Astrocyte (in vitro differentiated cells and primary cell): ENCODE measurements at regions not wholly inside any gene's neighbourhood (a gene's known extent, or its start where the extent isn't known, plus 50 kb on each side); places are given as distances from the start of the nearest gene placed in this dataset.

ENCODE experiments used
- DNase-seq: peaks from one replicate; pipeline ENCODE4 v3.0.0-alpha.2; 2010; ENCODE audit warnings: low read depth
- FAIRE-seq: peaks from 2 replicates; lab custom pipeline; 2011; peaks lifted over from hg19 to GRCh38; lab: Jason Lieb, UNC
- H2AFZ ChIP-seq: 2 replicates; pipeline ENCODE4 v1.6.0; 2012; ENCODE audit warnings: low read depth, low read length, inconsistent platforms
- H3K27ac ChIP-seq: 2 replicates; pipeline ENCODE4 v1.5.1; 2011; ENCODE audit warnings: low read depth, low read length, inconsistent platforms
- H3K27me3 ChIP-seq: 2 replicates; pipeline ENCODE4 v1.6.0; 2011; ENCODE audit warnings: low read length, inconsistent platforms; ENCODE audit not compliant: insufficient read depth
- H3K36me3 ChIP-seq: 2 replicates; pipeline ENCODE4 v1.5.1; 2011; ENCODE audit warnings: low read length, inconsistent platforms; ENCODE audit not compliant: insufficient read depth
- H3K4me1 ChIP-seq: 2 replicates; pipeline ENCODE4 v1.5.1; 2011; ENCODE audit warnings: low read length, inconsistent platforms; ENCODE audit not compliant: insufficient read depth
- H3K4me2 ChIP-seq: 2 replicates; pipeline ENCODE4 v1.6.0; 2012; ENCODE audit warnings: low read length, inconsistent platforms
- H3K4me3 ChIP-seq: 2 replicates; pipeline ENCODE4 v1.5.1; 2011; ENCODE audit warnings: low read depth, mild to moderate bottlenecking, low read length, inconsistent platforms; ENCODE audit not compliant: insufficient read depth
- H3K79me2 ChIP-seq: 2 replicates; pipeline ENCODE4 v1.6.0; 2012; ENCODE audit warnings: mild to moderate bottlenecking, low read length, inconsistent platforms; ENCODE audit not compliant: insufficient read depth
- H3K9ac ChIP-seq: 2 replicates; pipeline ENCODE4 v1.6.0; 2012; ENCODE audit warnings: mild to moderate bottlenecking, low read length, inconsistent platforms
- H3K9me3 ChIP-seq: 2 replicates; pipeline ENCODE4 v1.5.1; 2012; ENCODE audit warnings: low read depth, mild to moderate bottlenecking, low read length, inconsistent platforms; ENCODE audit not compliant: insufficient read depth
- H4K20me1 ChIP-seq: 2 replicates; pipeline ENCODE4 v1.6.0; 2012; ENCODE audit warnings: low read length, inconsistent platforms; ENCODE audit not compliant: insufficient read depth
- H3K27ac Mint-ChIP-seq: one replicate; pipeline ENCODE4 v1.8.0; 2021; ENCODE audit warnings: mild to moderate bottlenecking, mixed read lengths; ENCODE audit not compliant: unreplicated experiment
- H3K27me3 Mint-ChIP-seq: one replicate; pipeline ENCODE4 v1.8.0; 2021; ENCODE audit warnings: low read depth, mixed read lengths; ENCODE audit not compliant: unreplicated experiment
- H3K36me3 Mint-ChIP-seq: one replicate; pipeline ENCODE4 v1.8.0; 2021; ENCODE audit warnings: low read depth, mixed read lengths; ENCODE audit not compliant: unreplicated experiment
- H3K4me1 Mint-ChIP-seq: one replicate; pipeline ENCODE4 v1.8.0; 2021; ENCODE audit warnings: low read depth, mixed read lengths; ENCODE audit not compliant: unreplicated experiment
- H3K4me3 Mint-ChIP-seq: one replicate; pipeline ENCODE4 v1.8.0; 2021; ENCODE audit warnings: mild to moderate bottlenecking, moderate library complexity, mixed read lengths; ENCODE audit not compliant: unreplicated experiment
- H3K9me3 Mint-ChIP-seq: one replicate; pipeline ENCODE4 v1.8.0; 2021; ENCODE audit warnings: mild to moderate bottlenecking, mixed read lengths; ENCODE audit not compliant: unreplicated experiment
- EZH2 ChIP-seq: IDR thresholded peaks from 2 replicates; pipeline ENCODE4 v1.6.1; 2012; ENCODE audit warnings: mild to moderate bottlenecking, low read length, inconsistent platforms; ENCODE audit not compliant: insufficient read depth
- TF ChIP-seq, protein P1 (sequence below): IDR thresholded peaks from 2 replicates; pipeline ENCODE4 v1.5.1; 2011; ENCODE audit warnings: low read depth, mild to moderate bottlenecking, inconsistent platforms, low read length, moderate library complexity; ENCODE audit not compliant: insufficient read depth

DNA sequence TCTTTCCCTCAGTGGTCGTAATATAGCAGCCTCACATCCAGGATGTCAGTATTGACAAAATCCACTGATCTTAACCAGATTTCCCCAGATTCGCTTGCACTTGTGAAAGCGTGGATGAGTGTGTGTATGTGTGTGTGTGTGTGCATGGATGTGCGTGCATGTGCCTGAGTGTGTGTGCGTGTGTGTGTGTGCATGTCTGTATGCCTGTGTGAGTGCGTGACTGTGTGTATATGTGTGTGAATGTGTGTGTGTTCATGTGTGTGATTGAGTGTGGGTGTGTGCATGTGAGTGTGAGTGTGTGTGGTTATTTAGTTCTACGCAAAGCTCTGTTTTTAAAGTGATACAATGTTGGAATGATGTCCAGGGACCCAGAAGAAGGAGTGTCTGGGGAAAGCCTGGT lies 723.2 kb downstream of the BRD1 start:
- Mint-ChIP-seq H3K9me3 (no peaks in the 10 kb centered on the region), H3K4me1 (peaks cover 5% of the 10 kb centered on the region), H3K4me3 (no peak overlapping the region), H3K27me3 (peaks cover 49% of the 10 kb centered on the region), H3K27ac (no peak overlapping the region), H3K36me3 (no peaks in the 10 kb centered on the region)
- no peaks in the 10 kb centered on the region for H3K79me2 ChIP-seq
- no peaks in the 10 kb centered on the region for H3K27me3 ChIP-seq
- peaks cover 3% of the 10 kb centered on the region for H3K9me3 ChIP-seq
- no peak for FAIRE-seq
- no peak for DNase-seq
- H3K27ac ChIP-seq, result no peak overlapping the region
- no peak overlapping the region for H3K4me2 ChIP-seq
- no peaks in the 10 kb centered on the region for H3K36me3 ChIP-seq
- no peaks in the 10 kb centered on the region for H4K20me1 ChIP-seq
- no peak for TF ChIP-seq EZH2
- no peak overlapping the region for H3K4me3 ChIP-seq
- H2AFZ ChIP-seq, result no peak overlapping the region
- H3K4me1 ChIP-seq, result no peaks in the 10 kb centered on the region
- no peak overlapping the region for H3K9ac ChIP-seq

DNA sequence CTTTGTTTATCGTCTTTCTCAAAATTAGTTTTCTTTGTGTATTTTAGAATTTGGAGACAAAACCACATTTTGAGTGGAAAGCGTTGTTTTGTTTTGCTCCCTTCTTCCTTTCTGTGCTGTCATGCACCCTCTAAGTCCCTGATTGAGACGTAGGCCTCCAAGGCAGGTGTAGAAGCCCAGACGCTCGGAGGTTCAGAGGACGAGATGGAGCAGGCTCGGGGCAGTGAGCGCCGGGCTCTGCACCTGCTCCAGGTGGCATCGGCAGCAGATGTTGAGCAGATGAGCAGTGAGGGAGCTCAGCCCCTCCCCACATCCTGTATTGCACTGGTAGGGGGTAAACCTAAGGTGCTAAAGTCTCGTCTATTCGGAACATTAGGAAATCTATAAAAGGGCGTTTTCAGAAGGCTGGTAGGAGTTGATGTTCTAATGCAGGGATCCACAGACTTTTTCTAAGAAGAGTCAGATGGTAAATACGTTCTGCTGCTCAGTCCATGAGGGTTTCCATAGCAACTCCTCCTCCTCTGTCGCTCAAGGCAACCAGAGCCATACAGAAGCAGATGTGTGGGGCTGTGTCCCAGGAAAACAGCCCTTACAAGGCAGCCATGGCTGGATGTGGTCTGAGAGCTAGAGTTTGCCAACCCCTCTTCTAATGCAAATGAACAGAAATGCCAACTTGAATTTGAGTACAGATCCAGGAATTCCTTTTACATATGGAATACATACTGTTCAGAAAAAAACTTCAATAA lies 724.2 kb downstream of the BRD1 start:
- no peaks in the 10 kb centered on the region for H3K9me3 ChIP-seq
- H3K4me2 ChIP-seq, result no peak overlapping the region
- H3K36me3 Mint-ChIP-seq, result no peaks in the 10 kb centered on the region
- H4K20me1 ChIP-seq, result no peaks in the 10 kb centered on the region
- H3K27ac ChIP-seq, result no peak overlapping the region
- DNase-seq, result no peak
- no peak overlapping the region for H3K9ac ChIP-seq
- H3K27ac Mint-ChIP-seq, result peak overlapping the region; percentile 41
- FAIRE-seq, result no peak
- peaks cover 5% of the 10 kb centered on the region for H3K4me1 Mint-ChIP-seq
- no peaks in the 10 kb centered on the region for H3K36me3 ChIP-seq
- H3K4me3 Mint-ChIP-seq, result no peak overlapping the region
- TF ChIP-seq, protein P1, sequence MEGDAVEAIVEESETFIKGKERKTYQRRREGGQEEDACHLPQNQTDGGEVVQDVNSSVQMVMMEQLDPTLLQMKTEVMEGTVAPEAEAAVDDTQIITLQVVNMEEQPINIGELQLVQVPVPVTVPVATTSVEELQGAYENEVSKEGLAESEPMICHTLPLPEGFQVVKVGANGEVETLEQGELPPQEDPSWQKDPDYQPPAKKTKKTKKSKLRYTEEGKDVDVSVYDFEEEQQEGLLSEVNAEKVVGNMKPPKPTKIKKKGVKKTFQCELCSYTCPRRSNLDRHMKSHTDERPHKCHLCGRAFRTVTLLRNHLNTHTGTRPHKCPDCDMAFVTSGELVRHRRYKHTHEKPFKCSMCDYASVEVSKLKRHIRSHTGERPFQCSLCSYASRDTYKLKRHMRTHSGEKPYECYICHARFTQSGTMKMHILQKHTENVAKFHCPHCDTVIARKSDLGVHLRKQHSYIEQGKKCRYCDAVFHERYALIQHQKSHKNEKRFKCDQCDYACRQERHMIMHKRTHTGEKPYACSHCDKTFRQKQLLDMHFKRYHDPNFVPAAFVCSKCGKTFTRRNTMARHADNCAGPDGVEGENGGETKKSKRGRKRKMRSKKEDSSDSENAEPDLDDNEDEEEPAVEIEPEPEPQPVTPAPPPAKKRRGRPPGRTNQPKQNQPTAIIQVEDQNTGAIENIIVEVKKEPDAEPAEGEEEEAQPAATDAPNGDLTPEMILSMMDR, result no peak
- H2AFZ ChIP-seq, result no peak overlapping the region
- no peaks in the 10 kb centered on the region for H3K9me3 Mint-ChIP-seq
- no peaks in the 10 kb centered on the region for H3K27me3 ChIP-seq
- no peak overlapping the region for H3K4me3 ChIP-seq
- H3K27me3 Mint-ChIP-seq, result peaks cover 41% of the 10 kb centered on the region
- no peaks in the 10 kb centered on the region for H3K79me2 ChIP-seq
- H3K4me1 ChIP-seq, result no peaks in the 10 kb centered on the region

DNA sequence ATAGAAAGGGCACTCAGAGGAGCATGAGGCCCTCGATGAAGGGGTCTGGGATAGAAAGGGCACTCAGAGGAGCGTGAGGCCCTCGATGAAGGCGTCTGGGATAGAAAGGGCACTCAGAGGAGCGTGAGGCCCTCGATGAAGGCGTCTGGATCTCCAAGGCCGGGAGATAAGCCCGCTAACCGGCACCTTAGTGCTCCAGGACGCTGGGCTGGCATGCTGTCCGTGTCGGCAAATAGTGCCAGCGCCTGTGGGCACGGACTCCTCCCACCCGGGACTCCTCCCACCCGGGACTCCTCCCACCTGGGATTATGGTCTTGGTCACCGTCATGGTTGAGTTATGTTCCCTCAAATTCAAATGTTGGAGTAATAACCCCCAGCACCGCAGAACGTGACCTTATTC lies 725.3 kb downstream of the BRD1 start:
- Histone ChIP-seq H3K36me3 (no peaks in the 10 kb centered on the region), H3K79me2 (no peaks in the 10 kb centered on the region), H3K9me3 (no peaks in the 10 kb centered on the region)

More for the DNA sequence above, 725.3 kb downstream of the BRD1 start:
- DNase-seq (no peak), FAIRE-seq (no peak)
- H3K27ac ChIP-seq, result no peak overlapping the region
- no peak overlapping the region for H3K4me2 ChIP-seq
- H4K20me1 ChIP-seq, result no peaks in the 10 kb centered on the region
- H3K9ac ChIP-seq, result no peak overlapping the region
- Mint-ChIP-seq H3K36me3 (no peaks in the 10 kb centered on the region), H3K27me3 (peaks cover 31% of the 10 kb centered on the region), H3K4me3 (no peak overlapping the region), H3K9me3 (no peaks in the 10 kb centered on the region), H3K4me1 (peaks cover 5% of the 10 kb centered on the region), H3K27ac (no peak overlapping the region)
- TF ChIP-seq EZH2, result no peak
- TF ChIP-seq, protein P1, result no peak
- no peak overlapping the region for H2AFZ ChIP-seq
- no peaks in the 10 kb centered on the region for H3K27me3 ChIP-seq
- no peak overlapping the region for H3K4me3 ChIP-seq
- H3K4me1 ChIP-seq, result no peaks in the 10 kb centered on the region
